ENCODE measurements at regions not wholly inside any gene's neighbourhood (a gene's known extent, or its start where the extent isn't known, plus 50 kb on each side); places are given as distances from the start of the nearest gene placed in this dataset.

- no peak for TF ChIP-seq CTCF (IDR thresholded peaks at IDR 0.05)
- TF ChIP-seq EP300 (IDR thresholded peaks at IDR 0.05) = no peak
Measured at GRCh38 chr15:98532063-98532462, 116.3 kb upstream of the IGF1R start.

All from suprapubic skin (tissue), 3 donors.